ENCODE measurements at regions not wholly inside any gene's neighbourhood (a gene's known extent, or its start where the extent isn't known, plus 50 kb on each side); places are given as distances from the start of the nearest gene placed in this dataset.

- DNase-seq = no peak
- no peaks in the 10 kb centered on the region for H3K36me3 ChIP-seq
- H3K27me3 ChIP-seq = no peaks in the 10 kb centered on the region
- H3K4me1 ChIP-seq = no peaks in the 10 kb centered on the region
- peaks cover 0 to 23% (median 6%) of the 10 kb centered on the region in 4 donors for H3K9me3 ChIP-seq
- H3K27ac ChIP-seq = no peak overlapping the region
- whole genome bisulfite sequencing, 2 donors = 77 to 86% methylated on average over 2 of the region's 2 CpGs
- no peak overlapping the region for H3K4me3 ChIP-seq
- TF ChIP-seq CTCF (IDR thresholded peaks at IDR 0.05) = no peak
- ATAC-seq (ENCODE audit: low FRiP score in 2 of 2) = no peak
Observed at GRCh38 chr16:60717808-60718207, 1318.4 kb downstream of the CDH8 start.

- TF ChIP-seq POLR2A (IDR thresholded peaks at IDR 0.05) (no peak), CTCF (IDR thresholded peaks at IDR 0.05) (no peak), POLR2AphosphoS5 (IDR thresholded peaks at IDR 0.05) (no peak), EP300 (IDR thresholded peaks at IDR 0.05) (no peak)
- no peaks in the 10 kb centered on the region for H3K36me3 ChIP-seq
- WGBS, 2 donors = 48 to 61% methylated on average over 3 of the region's 3 CpGs
- DNase-seq (no peak), ATAC-seq (ENCODE audit: low FRiP score in 2 of 2) (no peak)
- no peaks in the 10 kb centered on the region for H3K9me3 ChIP-seq
- H3K4me3 ChIP-seq = no peak overlapping the region
- no peak overlapping the region for H3K27ac ChIP-seq
- no peaks in the 10 kb centered on the region for H3K4me1 ChIP-seq
- H3K27me3 ChIP-seq = no peaks in the 10 kb centered on the region
Observed at GRCh38 chr16:60712144-60712543, 1324.1 kb downstream of the CDH8 start.

- no peaks in the 10 kb centered on the region for H3K4me1 ChIP-seq
- no peak for DNase-seq
- TF ChIP-seq EP300 (IDR thresholded peaks at IDR 0.05) = no peak
- TF ChIP-seq POLR2AphosphoS5 (IDR thresholded peaks at IDR 0.05) = no peak
- no peak for TF ChIP-seq POLR2A (IDR thresholded peaks at IDR 0.05)
- TF ChIP-seq CTCF (IDR thresholded peaks at IDR 0.05) = no peak
- no peaks in the 10 kb centered on the region for H3K36me3 ChIP-seq
- WGBS, 2 donors = 40 to 77% methylated on average over 1 of the region's 1 CpG
- no peak overlapping the region for H3K27ac ChIP-seq
- no peak overlapping the region for H3K4me3 ChIP-seq
- H3K27me3 ChIP-seq = no peaks in the 10 kb centered on the region
- no peak for ATAC-seq (ENCODE audit: low FRiP score in 2 of 2)
- no peaks in the 10 kb centered on the region for H3K9me3 ChIP-seq
Observed at GRCh38 chr16:60704726-60705125, 1331.5 kb downstream of the CDH8 start.

- Histone ChIP-seq H3K36me3 (no peaks in the 10 kb centered on the region), H3K4me1 (no peaks in the 10 kb centered on the region), H3K9me3 (no peaks in the 10 kb centered on the region), H3K27me3 (no peaks in the 10 kb centered on the region), H3K27ac (no peak overlapping the region), H3K4me3 (no peak overlapping the region)
- DNase-seq = no peak
- no peak for ATAC-seq (ENCODE audit: low FRiP score in 2 of 2)
- WGBS, 2 donors = 56 to 57% methylated on average over 3 of the region's 3 CpGs
- TF ChIP-seq POLR2A (IDR thresholded peaks at IDR 0.05) = no peak
- no peak for TF ChIP-seq POLR2AphosphoS5 (IDR thresholded peaks at IDR 0.05)
- no peak for TF ChIP-seq EP300 (IDR thresholded peaks at IDR 0.05)
- no peak for TF ChIP-seq CTCF (IDR thresholded peaks at IDR 0.05)
Observed at GRCh38 chr16:60703096-60703495, 1333.1 kb downstream of the CDH8 start.

- Histone ChIP-seq H3K36me3 (no peaks in the 10 kb centered on the region), H3K9me3 (no peaks in the 10 kb centered on the region), H3K4me3 (no peak overlapping the region), H3K27ac (no peak overlapping the region), H3K27me3 (no peaks in the 10 kb centered on the region), H3K4me1 (no peaks in the 10 kb centered on the region)
- ATAC-seq (ENCODE audit: low FRiP score in 2 of 2) (no peak), DNase-seq (no peak)
- 71 to 88% methylated on average over 2 of the region's 2 CpGs for WGBS, 2 donors
- TF ChIP-seq CTCF (IDR thresholded peaks at IDR 0.05) (no peak), EP300 (IDR thresholded peaks at IDR 0.05) (no peak), POLR2AphosphoS5 (IDR thresholded peaks at IDR 0.05) (no peak), POLR2A (IDR thresholded peaks at IDR 0.05) (no peak)
Observed at GRCh38 chr16:60686824-60687223, 1349.4 kb downstream of the CDH8 start.

Data from upper lobe of left lung (tissue), 6 donors.